ENCODE measurements at regions not wholly inside any gene's neighbourhood (a gene's known extent, or its start where the extent isn't known, plus 50 kb on each side); places are given as distances from the start of the nearest gene placed in this dataset.

DNA sequence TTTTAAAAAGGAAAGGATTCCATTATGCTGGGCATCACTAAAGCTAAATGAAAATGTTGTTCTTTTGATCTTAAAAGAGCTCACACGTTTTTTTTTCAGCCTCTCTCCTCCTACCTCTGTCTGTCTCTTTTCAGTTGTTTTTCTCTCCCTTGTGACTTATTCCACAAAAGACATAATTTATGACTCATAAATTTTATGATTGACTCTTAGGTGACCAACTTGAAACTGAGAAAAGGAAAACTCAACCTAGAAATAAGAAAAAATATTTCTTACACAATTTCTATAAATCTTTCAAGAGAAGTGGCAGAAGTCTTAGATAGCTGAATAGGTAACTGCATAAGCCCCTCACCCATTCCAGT is 227.7 kb upstream of the DDHD1 start:
- H3K27me3 ChIP-seq (replicated peaks; ENCODE audit: insufficient read depth): no peaks in the 10 kb centered on the region
- TF ChIP-seq, protein P1, sequence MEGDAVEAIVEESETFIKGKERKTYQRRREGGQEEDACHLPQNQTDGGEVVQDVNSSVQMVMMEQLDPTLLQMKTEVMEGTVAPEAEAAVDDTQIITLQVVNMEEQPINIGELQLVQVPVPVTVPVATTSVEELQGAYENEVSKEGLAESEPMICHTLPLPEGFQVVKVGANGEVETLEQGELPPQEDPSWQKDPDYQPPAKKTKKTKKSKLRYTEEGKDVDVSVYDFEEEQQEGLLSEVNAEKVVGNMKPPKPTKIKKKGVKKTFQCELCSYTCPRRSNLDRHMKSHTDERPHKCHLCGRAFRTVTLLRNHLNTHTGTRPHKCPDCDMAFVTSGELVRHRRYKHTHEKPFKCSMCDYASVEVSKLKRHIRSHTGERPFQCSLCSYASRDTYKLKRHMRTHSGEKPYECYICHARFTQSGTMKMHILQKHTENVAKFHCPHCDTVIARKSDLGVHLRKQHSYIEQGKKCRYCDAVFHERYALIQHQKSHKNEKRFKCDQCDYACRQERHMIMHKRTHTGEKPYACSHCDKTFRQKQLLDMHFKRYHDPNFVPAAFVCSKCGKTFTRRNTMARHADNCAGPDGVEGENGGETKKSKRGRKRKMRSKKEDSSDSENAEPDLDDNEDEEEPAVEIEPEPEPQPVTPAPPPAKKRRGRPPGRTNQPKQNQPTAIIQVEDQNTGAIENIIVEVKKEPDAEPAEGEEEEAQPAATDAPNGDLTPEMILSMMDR (IDR thresholded peaks at IDR 0.05): no peak

GRCh38 chr14:53380052-53380866 is 227.1 kb upstream of the DDHD1 start:
- no peaks in the 10 kb centered on the region for H3K36me3 ChIP-seq
- no peak overlapping the region for H3K4me3 ChIP-seq
- H3K27ac ChIP-seq: no peak overlapping the region
- DNase-seq (ENCODE audit: low spot score): no peak
- H3K9me3 ChIP-seq: no peaks in the 10 kb centered on the region
- ATAC-seq (ENCODE audit: insufficient number of reproducible peaks, low FRiP score, low read depth): no peak
- H3K4me1 ChIP-seq (ENCODE audit: control insufficient read depth in 1 of 2, low read depth in 2 of 2): peaks cover 0 to 15% of the 10 kb centered on the region in 2 donors
- no peaks in the 10 kb centered on the region for H3K27me3 ChIP-seq (replicated peaks; ENCODE audit: insufficient read depth)
- TF ChIP-seq, protein P1 (IDR thresholded peaks at IDR 0.05): no peak

More for the DNA sequence above, 227.7 kb upstream of the DDHD1 start:
- DNase-seq (ENCODE audit: low spot score) (no peak), ATAC-seq (ENCODE audit: insufficient number of reproducible peaks, low FRiP score, low read depth) (no peak)
- no peak overlapping the region for H3K27ac ChIP-seq
- H3K36me3 ChIP-seq: no peaks in the 10 kb centered on the region
- no peaks in the 10 kb centered on the region for H3K9me3 ChIP-seq
- H3K4me3 ChIP-seq: no peak overlapping the region
- H3K4me1 ChIP-seq (ENCODE audit: control insufficient read depth in 1 of 2, low read depth in 2 of 2): peaks cover 0 to 9% of the 10 kb centered on the region in 2 donors

DNA sequence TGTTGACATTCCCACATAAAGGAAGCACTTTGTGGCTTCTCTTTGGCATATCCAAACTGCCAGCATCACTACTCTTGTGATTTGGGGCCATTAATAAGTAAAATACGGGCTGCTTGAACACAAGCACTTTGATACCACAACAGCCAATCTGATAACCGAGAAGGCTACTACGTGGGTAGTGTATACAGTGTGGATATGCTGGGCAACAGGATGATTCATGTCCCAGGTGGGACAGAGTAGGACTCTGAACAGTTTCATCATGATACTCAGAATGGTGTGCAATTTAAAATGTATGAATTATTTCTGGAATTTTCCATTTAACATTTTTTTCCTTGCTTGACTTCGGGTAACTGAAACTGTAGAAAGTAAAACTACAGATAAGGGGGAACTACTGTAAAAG is 225.0 kb upstream of the DDHD1 start:
- Histone ChIP-seq H3K4me3 (no peak overlapping the region), H3K9me3 (no peaks in the 10 kb centered on the region), H3K27ac (no peak overlapping the region), H3K4me1 (ENCODE audit: control insufficient read depth in 1 of 2, low read depth in 2 of 2) (peaks cover 0 to 21% of the 10 kb centered on the region in 2 donors), H3K27me3 (replicated peaks; ENCODE audit: insufficient read depth) (no peaks in the 10 kb centered on the region), H3K36me3 (no peaks in the 10 kb centered on the region)
- ATAC-seq (ENCODE audit: insufficient number of reproducible peaks, low FRiP score, low read depth) (no peak), DNase-seq (ENCODE audit: low spot score) (no peak)
- TF ChIP-seq, protein P1 (IDR thresholded peaks at IDR 0.05): no peak

DNA sequence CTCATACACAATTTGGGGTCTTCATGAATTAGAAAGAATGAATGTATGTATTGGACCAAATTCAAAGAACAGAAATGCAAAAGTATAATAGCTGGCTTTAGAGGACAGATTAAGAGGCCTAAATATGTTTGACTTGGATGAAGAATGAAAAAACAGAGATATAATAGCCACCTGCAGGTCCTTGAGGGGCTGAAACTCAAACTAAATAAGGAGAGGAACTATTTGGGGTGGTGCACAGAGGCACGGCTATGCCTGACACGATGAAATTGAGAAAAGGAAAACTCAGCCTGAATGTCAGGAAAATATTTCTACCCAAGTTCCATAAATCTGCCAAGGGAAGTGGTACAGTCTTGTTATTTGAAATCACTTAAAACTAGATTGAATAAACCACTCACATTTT is 222.9 kb upstream of the DDHD1 start:
- Histone ChIP-seq H3K4me1 (ENCODE audit: control insufficient read depth in 1 of 2, low read depth in 2 of 2) (peaks cover 0 to 21% of the 10 kb centered on the region in 2 donors), H3K27ac (no peak overlapping the region), H3K27me3 (replicated peaks; ENCODE audit: insufficient read depth) (no peaks in the 10 kb centered on the region), H3K36me3 (no peaks in the 10 kb centered on the region), H3K9me3 (no peaks in the 10 kb centered on the region), H3K4me3 (no peak overlapping the region)
- ATAC-seq (ENCODE audit: insufficient number of reproducible peaks, low FRiP score, low read depth) (no peak), DNase-seq (ENCODE audit: low spot score) (no peak)
- TF ChIP-seq, protein P1 (IDR thresholded peaks at IDR 0.05): no peak

GRCh38 chr14:53375599-53375998 is 222.5 kb upstream of the DDHD1 start:
- H3K4me1 ChIP-seq (ENCODE audit: control insufficient read depth in 1 of 2, low read depth in 2 of 2): peaks cover 0 to 21% of the 10 kb centered on the region in 2 donors
- ATAC-seq (ENCODE audit: insufficient number of reproducible peaks, low FRiP score, low read depth): no peak
- H3K27me3 ChIP-seq (replicated peaks; ENCODE audit: insufficient read depth): no peaks in the 10 kb centered on the region
- H3K36me3 ChIP-seq: no peaks in the 10 kb centered on the region
- no peaks in the 10 kb centered on the region for H3K9me3 ChIP-seq
- no peak overlapping the region for H3K4me3 ChIP-seq
- no peak for DNase-seq (ENCODE audit: low spot score)
- TF ChIP-seq, protein P1 (IDR thresholded peaks at IDR 0.05): no peak
- H3K27ac ChIP-seq: no peak overlapping the region
